Endothelial cell of umbilical vein (primary cell): ENCODE measurements at regions not wholly inside any gene's neighbourhood (a gene's known extent, or its start where the extent isn't known, plus 50 kb on each side); places are given as distances from the start of the nearest gene placed in this dataset.

ENCODE experiments used
- BruUV-seq: library from RNA; stranded (reverse); fragments of 400-500 nt; replicated peaks from 2 replicates; lab custom pipeline; 2021; lab: Mats Ljungman, UMichigan
- CTCF ChIA-PET: fragments of 300-600, 350-600 bp; sonication (Branson Sonifier 250); formaldehyde crosslinking; loops from one replicate; lab custom pipeline; 2021; ENCODE audit warnings: antibody characterized with exemption, inconsistent platforms; lab: Charles Lee
- POLR2A ChIA-PET: fragments of 300-600, 350-600 bp; sonication (Branson Sonifier 250); formaldehyde crosslinking; loops from one replicate; lab custom pipeline; 2021; ENCODE audit warnings: antibody characterized with exemption, inconsistent platforms; lab: Charles Lee
- DNase-seq: peaks from one replicate; pipeline ENCODE4 v3.0.0-alpha.2; 2011; ENCODE audit warnings: low read depth, low spot score
- FAIRE-seq: peaks from 2 replicates; lab custom pipeline; 2011; peaks lifted over from hg19 to GRCh38; lab: Jason Lieb, UNC
- H2AFZ ChIP-seq: 2 replicates; pipeline ENCODE4 v1.6.0; 2012; ENCODE audit warnings: low read depth, low read length, control low read depth, inconsistent platforms
- H3K27ac ChIP-seq: 2 replicates; pipeline ENCODE4 v1.5.1; 2011; ENCODE audit warnings: low read depth, mild to moderate bottlenecking, control low read depth, low read length, moderate library complexity; ENCODE audit not compliant: insufficient read depth
- H3K27me3 ChIP-seq, 2 experiments: 2 replicates each; pipeline versions ENCODE4 v1.6.0 to v1.6.1; 2011; ENCODE audit warnings: low read length in 2 of 2, mixed read lengths in 1 of 2; ENCODE audit not compliant: control insufficient read depth in 2 of 2, insufficient read depth in 2 of 2
- H3K36me3 ChIP-seq, 2 experiments: 2 replicates in 1 of 2; 3 replicates in 1 of 2; pipeline ENCODE4 v1.5.1; 2011; ENCODE audit warnings: low read length in 2 of 2, mild to moderate bottlenecking in 1 of 2, moderate library complexity in 1 of 2; ENCODE audit not compliant: control insufficient read depth in 2 of 2, insufficient read depth in 2 of 2; ENCODE audit errors: extremely low read depth in 1 of 2
- H3K4me1 ChIP-seq: 3 replicates; pipeline ENCODE4 v1.5.1; 2011; ENCODE audit warnings: mild to moderate bottlenecking, low read length; ENCODE audit not compliant: control insufficient read depth, insufficient read depth; ENCODE audit errors: extremely low read depth
- H3K4me2 ChIP-seq: 2 replicates; pipeline ENCODE4 v1.6.1; 2011; ENCODE audit warnings: low read length, control low read depth, mixed read lengths; ENCODE audit not compliant: insufficient read depth
- H3K4me3 ChIP-seq, 3 experiments: fragments of 200-600 bp in 1 of 3; sonication (generic), shearing (Covaris generic) in 1 of 3; replicated peaks in 1 of 3; 2 replicates each; pipeline ENCODE4 v1.5.1; 2011 to 2016; ENCODE audit warnings: control low read depth in 3 of 3, low read length in 3 of 3, mild to moderate bottlenecking in 2 of 3, inconsistent platforms in 1 of 3, low read depth in 1 of 3, moderate library complexity in 1 of 3; ENCODE audit not compliant: insufficient read depth in 1 of 3
- H3K79me2 ChIP-seq: 2 replicates; pipeline ENCODE4 v1.6.0; 2012; ENCODE audit warnings: low read length, inconsistent platforms; ENCODE audit not compliant: control insufficient read depth, insufficient read depth
- H3K9ac ChIP-seq: replicated peaks from 2 replicates; pipeline ENCODE3; 2011; ENCODE audit warnings: low read length, control low read depth; ENCODE audit not compliant: insufficient read depth; ENCODE audit errors: extremely low read depth
- H3K9me1 ChIP-seq: replicated peaks from 3 replicates; pipeline ENCODE4 v1.6.0; 2011; ENCODE audit warnings: mild to moderate bottlenecking, low read length; ENCODE audit not compliant: control insufficient read depth, insufficient read depth; ENCODE audit errors: extremely low read depth
- H3K9me3 ChIP-seq: replicated peaks from 2 replicates; pipeline ENCODE4 v1.5.1; 2012; ENCODE audit warnings: low read length, inconsistent platforms; ENCODE audit not compliant: control insufficient read depth, insufficient read depth
- H4K20me1 ChIP-seq: replicated peaks from 2 replicates; pipeline ENCODE3; 2011; ENCODE audit warnings: mild to moderate bottlenecking, low read length; ENCODE audit not compliant: control insufficient read depth, insufficient read depth; ENCODE audit errors: extremely low read depth
- EZH2 ChIP-seq: IDR thresholded peaks from 2 replicates; pipeline ENCODE4 v1.6.1; 2012; ENCODE audit warnings: borderline replicate concordance, low read depth, mild to moderate bottlenecking, moderate library complexity, low read length, inconsistent platforms; ENCODE audit not compliant: severe bottlenecking
- FOS ChIP-seq: IDR thresholded peaks from 2 replicates; pipeline ENCODE4 v1.6.1; 2011; ENCODE audit warnings: mild to moderate bottlenecking, low read length, moderate library complexity, borderline replicate concordance; ENCODE audit not compliant: insufficient read depth
- GATA2 ChIP-seq: IDR thresholded peaks from 2 replicates; pipeline ENCODE4 v1.7.0; 2011; ENCODE audit warnings: low read depth, mild to moderate bottlenecking, moderate library complexity, mixed read lengths, low read length; ENCODE audit not compliant: insufficient read length, insufficient read depth
- JUN ChIP-seq: IDR thresholded peaks from 2 replicates; pipeline ENCODE4 v1.6.1; 2011; ENCODE audit warnings: borderline replicate concordance, low read depth; ENCODE audit not compliant: insufficient read length, insufficient read depth
- MAX ChIP-seq: IDR thresholded peaks from 2 replicates; pipeline ENCODE4 v1.6.1; 2011; ENCODE audit not compliant: insufficient read depth, insufficient read length
- MYC ChIP-seq: IDR thresholded peaks from one replicate; pipeline ENCODE4 v1.6.1; 2011; ENCODE audit warnings: mild to moderate bottlenecking, low read depth, low read length
- POLR2A ChIP-seq: IDR thresholded peaks from 2 replicates; pipeline ENCODE4 v1.6.1; 2012; ENCODE audit warnings: low read depth, mild to moderate bottlenecking, control low read depth, low read length
- POLR2AphosphoS5 ChIP-seq: IDR thresholded peaks from 2 replicates; pipeline ENCODE4 v1.6.1; 2012; ENCODE audit warnings: low read depth, mild to moderate bottlenecking, control low read depth, low read length, moderate library complexity; ENCODE audit not compliant: insufficient read depth
- dilution Hi-C: fragments of 300-500 bp; cut with MboI; formaldehyde crosslinking; loops from one replicate; pipeline ENCODE4 v1.15.0; 2019; ENCODE audit warnings: low sequenced_read_pairs; ENCODE audit not compliant: extremely low pct_ligation_motif_present
- intact Hi-C: fragments of 100-400 bp; cut with micrococcal nuclease; formaldehyde crosslinking; loops from one replicate; pipeline ENCODE4 v1.10.0; 2022
- TF ChIP-seq, protein P1 (sequence below), 2 donors: IDR thresholded peaks; 1 replicate in 1 of 2; 2 replicates in 1 of 2; pipeline ENCODE4 v1.5.1; 2011; ENCODE audit warnings: low read length in 2 of 2, mild to moderate bottlenecking in 2 of 2, moderate library complexity in 2 of 2, control low read depth in 1 of 2, inconsistent platforms in 1 of 2, low read depth in 1 of 2; ENCODE audit not compliant: insufficient read depth in 1 of 2; ENCODE audit errors: extremely low read depth in 1 of 2

DNA sequence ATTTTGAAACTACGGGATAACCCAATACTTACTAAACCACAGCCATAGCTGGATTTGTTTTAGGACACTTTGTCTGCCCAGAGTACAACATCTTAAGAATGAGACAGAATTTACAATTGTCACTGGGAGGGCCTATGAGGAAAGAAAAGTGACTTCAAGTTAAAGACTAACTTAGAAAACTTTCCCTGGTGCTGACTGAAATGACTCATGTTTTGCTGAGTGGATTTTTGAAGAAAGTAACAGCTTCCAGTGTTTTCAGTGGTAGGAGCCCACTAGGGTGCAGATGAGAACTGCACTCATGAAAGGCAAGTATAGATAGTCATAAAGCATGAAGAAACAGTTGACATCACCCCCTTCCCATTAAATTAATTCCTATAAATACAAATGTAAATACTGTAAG is 988.2 kb upstream of the MAP3K7 start:
- no peak overlapping the region for H2AFZ ChIP-seq
- H3K4me3 ChIP-seq, result no peak overlapping the region
- H3K4me2 ChIP-seq, result no peak overlapping the region
- FAIRE-seq (no peak), DNase-seq (no peak)
- no peaks in the 10 kb centered on the region for H3K27me3 ChIP-seq
- POLR2A ChIA-PET, result no interaction called here
- H3K9me1 ChIP-seq, result no peaks in the 10 kb centered on the region
- no peaks in the 10 kb centered on the region for H4K20me1 ChIP-seq
- TF ChIP-seq POLR2A, result no peak
- TF ChIP-seq MYC, result no peak
- TF ChIP-seq FOS, result no peak
- no peak for TF ChIP-seq POLR2AphosphoS5
- TF ChIP-seq, protein P1, sequence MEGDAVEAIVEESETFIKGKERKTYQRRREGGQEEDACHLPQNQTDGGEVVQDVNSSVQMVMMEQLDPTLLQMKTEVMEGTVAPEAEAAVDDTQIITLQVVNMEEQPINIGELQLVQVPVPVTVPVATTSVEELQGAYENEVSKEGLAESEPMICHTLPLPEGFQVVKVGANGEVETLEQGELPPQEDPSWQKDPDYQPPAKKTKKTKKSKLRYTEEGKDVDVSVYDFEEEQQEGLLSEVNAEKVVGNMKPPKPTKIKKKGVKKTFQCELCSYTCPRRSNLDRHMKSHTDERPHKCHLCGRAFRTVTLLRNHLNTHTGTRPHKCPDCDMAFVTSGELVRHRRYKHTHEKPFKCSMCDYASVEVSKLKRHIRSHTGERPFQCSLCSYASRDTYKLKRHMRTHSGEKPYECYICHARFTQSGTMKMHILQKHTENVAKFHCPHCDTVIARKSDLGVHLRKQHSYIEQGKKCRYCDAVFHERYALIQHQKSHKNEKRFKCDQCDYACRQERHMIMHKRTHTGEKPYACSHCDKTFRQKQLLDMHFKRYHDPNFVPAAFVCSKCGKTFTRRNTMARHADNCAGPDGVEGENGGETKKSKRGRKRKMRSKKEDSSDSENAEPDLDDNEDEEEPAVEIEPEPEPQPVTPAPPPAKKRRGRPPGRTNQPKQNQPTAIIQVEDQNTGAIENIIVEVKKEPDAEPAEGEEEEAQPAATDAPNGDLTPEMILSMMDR (IDR thresholded peaks at IDR 0.05; ENCODE audit: extremely low read depth in 1 of 2, insufficient read depth in 1 of 2, low read depth in 1 of 2, low read length in 2 of 2), result no peak
- no peak for TF ChIP-seq EZH2
- TF ChIP-seq MAX, result no peak
- TF ChIP-seq JUN, result no peak
- no peak for TF ChIP-seq GATA2
- no peaks in the 10 kb centered on the region for H3K4me1 ChIP-seq
- H3K79me2 ChIP-seq, result no peaks in the 10 kb centered on the region
- no TSS peak for BruUV-seq
- CTCF ChIA-PET, result no interaction called here
- H3K9me3 ChIP-seq, result no peaks in the 10 kb centered on the region
- H3K36me3 ChIP-seq, result no peaks in the 10 kb centered on the region
- dilution Hi-C loops, result no loop called here
- intact Hi-C loops, result no loop called here
- H3K27ac ChIP-seq, result no peak overlapping the region
- H3K9ac ChIP-seq, result no peak overlapping the region
